Hepatocyte (in vitro differentiated cells): ENCODE measurements at regions not wholly inside any gene's neighbourhood (a gene's known extent, or its start where the extent isn't known, plus 50 kb on each side); places are given as distances from the start of the nearest gene placed in this dataset.

ENCODE experiments used
- DNase-seq: peaks from one replicate; pipeline ENCODE4 v3.0.0-alpha.2; 2016; ENCODE audit warnings: low spot score
- H2AFZ ChIP-seq: fragments of 200-600 bp; sonication (generic); 2 replicates; pipeline ENCODE4 v1.6.0; 2016; ENCODE audit warnings: antibody characterized with exemption, mild to moderate bottlenecking
- H3K27ac ChIP-seq: fragments of 200-600 bp; sonication (generic); 2 replicates; pipeline ENCODE4 v1.5.1; 2016; ENCODE audit warnings: mild to moderate bottlenecking
- H3K27me3 ChIP-seq: fragments of 200-600 bp; sonication (generic); 2 replicates; pipeline ENCODE4 v1.6.1; 2016
- H3K36me3 ChIP-seq: fragments of 200-600 bp; sonication (generic); replicated peaks from 2 replicates; pipeline ENCODE4 v1.5.1; 2016; ENCODE audit warnings: low read depth; ENCODE audit not compliant: insufficient read depth
- H3K4me1 ChIP-seq: fragments of 200-600 bp; sonication (generic); 2 replicates; pipeline ENCODE4 v1.5.1; 2016; ENCODE audit warnings: mild to moderate bottlenecking, moderate library complexity; ENCODE audit not compliant: insufficient read depth
- H3K4me2 ChIP-seq: fragments of 200-600 bp; sonication (generic); 2 replicates; pipeline ENCODE4 v1.6.0; 2016
- H3K4me3 ChIP-seq: fragments of 200-600 bp; sonication (generic); 2 replicates; pipeline ENCODE4 v1.5.1; 2016; ENCODE audit warnings: mild to moderate bottlenecking
- H3K79me2 ChIP-seq: fragments of 200-600 bp; sonication (generic); 2 replicates; pipeline ENCODE4 v1.6.0; 2017; ENCODE audit warnings: mild to moderate bottlenecking
- H3K9me2 ChIP-seq: fragments of 200-600 bp; sonication (generic); replicated peaks from 2 replicates; pipeline ENCODE4 v1.6.0; 2017; ENCODE audit warnings: mild to moderate bottlenecking; ENCODE audit not compliant: insufficient read depth
- H3K9me3 ChIP-seq: fragments of 200-600 bp; sonication (generic); 2 replicates; pipeline ENCODE4 v1.5.1; 2016; ENCODE audit warnings: low read depth, mild to moderate bottlenecking
- H4K20me1 ChIP-seq: fragments of 200-600 bp; sonication (generic); 2 replicates; pipeline ENCODE4 v1.6.0; 2016; ENCODE audit warnings: mild to moderate bottlenecking; ENCODE audit not compliant: insufficient read depth, poor library complexity, severe bottlenecking
- CTCF ChIP-seq: fragments of 200-600 bp; sonication (generic); IDR thresholded peaks from 2 replicates; pipeline ENCODE4 v1.5.1; 2016; ENCODE audit warnings: antibody characterized with exemption, mild to moderate bottlenecking; ENCODE audit not compliant: poor library complexity
- EZH2 ChIP-seq: fragments of 200-600 bp; sonication (generic); IDR thresholded peaks from 2 replicates; pipeline ENCODE4 v1.6.1; 2016; ENCODE audit warnings: antibody characterized with exemption, mild to moderate bottlenecking, borderline replicate concordance
- EZH2phosphoT487 ChIP-seq: fragments of 200-600 bp; sonication (generic); IDR thresholded peaks from one replicate; pipeline ENCODE4 v1.6.1; 2018; ENCODE audit warnings: antibody characterized with exemption, mild to moderate bottlenecking, low read depth, moderate library complexity; ENCODE audit not compliant: unreplicated experiment, severe bottlenecking
- WGBS: methylation state at CpG from one replicate; pipeline ENCODE4 v1.1.6; 2016; ENCODE audit warnings: low lambda C conversion rate; ENCODE audit errors: missing lambda C conversion rate; 5-methylcytosine and 5-hydroxymethylcytosine counted together

DNA sequence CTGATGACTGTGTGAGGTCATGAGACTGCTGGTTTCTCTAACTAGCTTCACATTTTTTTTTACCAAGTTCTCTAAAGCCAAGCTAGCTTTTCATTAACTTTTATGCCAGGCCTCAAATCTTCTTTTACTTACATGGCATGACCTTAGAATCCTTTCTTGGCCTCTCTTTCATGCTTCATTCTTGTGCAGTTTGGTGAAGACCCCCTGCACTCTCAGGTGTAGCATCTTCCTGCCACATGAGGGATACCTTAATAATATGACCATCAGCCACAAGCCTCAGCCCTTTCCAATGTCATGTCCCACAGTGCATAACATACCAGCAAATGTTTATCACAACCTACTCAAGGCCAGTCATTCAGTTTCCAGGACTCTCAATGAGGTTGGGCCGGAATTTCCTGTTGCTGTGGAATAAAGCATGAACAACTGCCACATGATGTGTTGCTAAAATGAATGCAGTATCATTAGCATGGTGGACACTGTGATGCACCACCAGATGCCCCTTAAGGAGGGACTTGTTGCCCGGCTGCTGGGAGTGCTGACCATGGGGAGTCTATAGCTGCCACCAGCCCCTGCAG lies 72.2 kb downstream of the RIN2 start:
- 96% methylated on average over 2 of the region's 2 CpGs for WGBS
- no peak overlapping the region for H3K4me2 ChIP-seq
- no peak overlapping the region for H2AFZ ChIP-seq
- no peak for DNase-seq
- no peaks in the 10 kb centered on the region for H4K20me1 ChIP-seq
- TF ChIP-seq EZH2phosphoT487 (no peak), CTCF (no peak)
- H3K9me2 ChIP-seq = no peaks in the 10 kb centered on the region
- no peak overlapping the region for H3K4me3 ChIP-seq
- H3K36me3 ChIP-seq = no peaks in the 10 kb centered on the region
- H3K27me3 ChIP-seq = no peaks in the 10 kb centered on the region
- peaks cover 20% of the 10 kb centered on the region for H3K4me1 ChIP-seq
- no peaks in the 10 kb centered on the region for H3K79me2 ChIP-seq
- no peaks in the 10 kb centered on the region for H3K9me3 ChIP-seq
- H3K27ac ChIP-seq = no peak overlapping the region

GRCh38 chr20:19832875-19833274 lies 74.8 kb downstream of the RIN2 start:
- TF ChIP-seq EZH2 (no peak), CTCF (no peak), EZH2phosphoT487 (no peak)
- H3K27ac ChIP-seq = peak overlapping the region; percentile 50
- no peaks in the 10 kb centered on the region for H3K79me2 ChIP-seq
- no peak for DNase-seq
- H3K4me1 ChIP-seq = peaks cover 20% of the 10 kb centered on the region
- H3K36me3 ChIP-seq = no peaks in the 10 kb centered on the region
- H3K9me3 ChIP-seq = no peaks in the 10 kb centered on the region
- no peak overlapping the region for H2AFZ ChIP-seq
- H3K4me3 ChIP-seq = no peak overlapping the region
- no peak overlapping the region for H3K4me2 ChIP-seq
- no peaks in the 10 kb centered on the region for H3K9me2 ChIP-seq
- H3K27me3 ChIP-seq = no peaks in the 10 kb centered on the region
- no peaks in the 10 kb centered on the region for H4K20me1 ChIP-seq
- 83% methylated on average over 5 of the region's 5 CpGs for WGBS

GRCh38 chr20:19833395-19833794 lies 75.3 kb downstream of the RIN2 start:
- Histone ChIP-seq H4K20me1 (no peaks in the 10 kb centered on the region), H3K9me2 (no peaks in the 10 kb centered on the region), H3K27me3 (no peaks in the 10 kb centered on the region), H2AFZ (no peak overlapping the region), H3K79me2 (no peaks in the 10 kb centered on the region), H3K27ac (peak overlapping the region; percentile 50), H3K4me3 (no peak overlapping the region), H3K4me2 (peak overlapping the region; percentile 43), H3K36me3 (no peaks in the 10 kb centered on the region), H3K4me1 (peaks cover 20% of the 10 kb centered on the region), H3K9me3 (no peaks in the 10 kb centered on the region)
- DNase-seq = no peak
- WGBS = 32% methylated on average over 6 of the region's 6 CpGs
- TF ChIP-seq CTCF (no peak), EZH2phosphoT487 (no peak), EZH2 (no peak)

- no peaks in the 10 kb centered on the region for H3K79me2 ChIP-seq
- H3K4me1 ChIP-seq = peaks cover 20% of the 10 kb centered on the region
- H3K4me2 ChIP-seq = no peak overlapping the region
- DNase-seq = no peak
- H4K20me1 ChIP-seq = no peaks in the 10 kb centered on the region
- no peaks in the 10 kb centered on the region for H3K27me3 ChIP-seq
- H3K27ac ChIP-seq = peak overlapping the region; percentile 10
- H3K4me3 ChIP-seq = no peak overlapping the region
- H3K9me3 ChIP-seq = no peaks in the 10 kb centered on the region
- no peaks in the 10 kb centered on the region for H3K36me3 ChIP-seq
- 89% methylated on average over 4 of the region's 4 CpGs for WGBS
- H3K9me2 ChIP-seq = no peaks in the 10 kb centered on the region
- H2AFZ ChIP-seq = no peak overlapping the region
- no peak for TF ChIP-seq EZH2phosphoT487
- TF ChIP-seq CTCF = no peak
- TF ChIP-seq EZH2 = no peak
These were observed 76.2 kb downstream of the RIN2 start for GRCh38 chr20:19834287-19834686.
